MCF 10A (cell line): ENCODE measurements at regions not wholly inside any gene's neighbourhood (a gene's known extent, or its start where the extent isn't known, plus 50 kb on each side); places are given as distances from the start of the nearest gene placed in this dataset.
A peak's percentile ranks its signal among the peaks of the same experiment; 100 is the strongest.

Experiments
- BruUV-seq: library from RNA; stranded (reverse); fragments of 400-500 nt; replicated peaks from 2 replicates; lab custom pipeline; 2021; lab: Mats Ljungman, UMichigan
- CTCF ChIA-PET: fragments of 300-600 bp; sonication (Branson Sonifier 250); formaldehyde crosslinking; extraction: SDS; loops from one replicate; lab custom pipeline; 2021; ENCODE audit warnings: antibody characterized with exemption, inconsistent platforms; lab: Yijun Ruan, JAX
- POLR2A ChIA-PET: fragments of 300-600, 350-650 bp; sonication (Branson Sonifier 250); formaldehyde crosslinking; extraction: SDS; loops from one replicate; lab custom pipeline; 2020; ENCODE audit warnings: antibody characterized with exemption, inconsistent platforms; lab: Yijun Ruan, JAX
- DNase-seq: peaks from one replicate; pipeline ENCODE4 v3.0.0-alpha.2; 2018; ENCODE audit not compliant: unreplicated experiment
- H3K27ac Mint-ChIP-seq: one replicate; pipeline ENCODE4 v1.8.0; 2022; ENCODE audit warnings: mild to moderate bottlenecking, low read depth, mixed read lengths; ENCODE audit not compliant: unreplicated experiment
- H3K27me3 Mint-ChIP-seq: one replicate; pipeline ENCODE4 v1.8.0; 2022; ENCODE audit warnings: mixed read lengths; ENCODE audit not compliant: insufficient read depth, unreplicated experiment
- H3K36me3 Mint-ChIP-seq: one replicate; pipeline ENCODE4 v1.8.0; 2022; ENCODE audit warnings: mild to moderate bottlenecking, moderate library complexity, mixed read lengths; ENCODE audit not compliant: insufficient read depth, unreplicated experiment
- H3K4me1 Mint-ChIP-seq: one replicate; pipeline ENCODE4 v1.8.0; 2022; ENCODE audit warnings: mixed read lengths; ENCODE audit not compliant: insufficient read depth, unreplicated experiment
- H3K4me3 Mint-ChIP-seq: one replicate; pipeline ENCODE4 v1.8.0; 2022; ENCODE audit warnings: mild to moderate bottlenecking, moderate library complexity, mixed read lengths; ENCODE audit not compliant: unreplicated experiment
- H3K9me3 Mint-ChIP-seq: one replicate; pipeline ENCODE4 v1.8.0; 2022; ENCODE audit warnings: mixed read lengths; ENCODE audit not compliant: unreplicated experiment
- intact Hi-C: fragments of 100-400 bp; cut with micrococcal nuclease; formaldehyde crosslinking; loops from 2 replicates; pipeline ENCODE4 v1.14.1; 2022
- TF ChIP-seq, protein P1 (sequence below): fragments of 200-600 bp; IDR thresholded peaks from one replicate; pipeline ENCODE4 v1.8.0; 2022; ENCODE audit warnings: antibody characterized with exemption, mild to moderate bottlenecking; ENCODE audit not compliant: unreplicated experiment

DNA sequence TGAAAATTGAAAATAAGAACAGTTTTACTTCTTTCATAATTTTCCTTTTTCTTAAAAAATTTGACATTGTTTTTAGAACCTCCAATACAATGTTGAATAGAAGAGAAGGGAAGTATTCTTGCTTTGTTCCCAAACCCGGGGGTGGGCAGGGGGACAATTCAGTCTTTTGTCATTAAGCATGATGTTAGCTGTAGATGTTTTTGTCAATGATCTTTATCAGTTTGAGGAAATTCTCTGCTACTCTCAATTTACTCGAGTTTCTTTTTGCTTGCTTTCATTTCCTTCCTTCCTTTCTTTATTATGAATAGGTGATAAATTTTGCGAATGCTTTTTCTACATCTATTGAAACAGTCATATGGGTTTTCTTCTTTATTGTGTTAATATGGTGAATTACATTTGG lies 183.2 kb upstream of the FRMD6 start:
- no peak overlapping the region for H3K27ac Mint-ChIP-seq
- POLR2A ChIA-PET, result no interaction called here
- no peak for DNase-seq
- no peaks in the 10 kb centered on the region for H3K36me3 Mint-ChIP-seq
- no TSS peak for BruUV-seq
- H3K27me3 Mint-ChIP-seq, result no peaks in the 10 kb centered on the region
- no peaks in the 10 kb centered on the region for H3K9me3 Mint-ChIP-seq
- H3K4me1 Mint-ChIP-seq, result peaks cover 3% of the 10 kb centered on the region
- TF ChIP-seq, protein P1, sequence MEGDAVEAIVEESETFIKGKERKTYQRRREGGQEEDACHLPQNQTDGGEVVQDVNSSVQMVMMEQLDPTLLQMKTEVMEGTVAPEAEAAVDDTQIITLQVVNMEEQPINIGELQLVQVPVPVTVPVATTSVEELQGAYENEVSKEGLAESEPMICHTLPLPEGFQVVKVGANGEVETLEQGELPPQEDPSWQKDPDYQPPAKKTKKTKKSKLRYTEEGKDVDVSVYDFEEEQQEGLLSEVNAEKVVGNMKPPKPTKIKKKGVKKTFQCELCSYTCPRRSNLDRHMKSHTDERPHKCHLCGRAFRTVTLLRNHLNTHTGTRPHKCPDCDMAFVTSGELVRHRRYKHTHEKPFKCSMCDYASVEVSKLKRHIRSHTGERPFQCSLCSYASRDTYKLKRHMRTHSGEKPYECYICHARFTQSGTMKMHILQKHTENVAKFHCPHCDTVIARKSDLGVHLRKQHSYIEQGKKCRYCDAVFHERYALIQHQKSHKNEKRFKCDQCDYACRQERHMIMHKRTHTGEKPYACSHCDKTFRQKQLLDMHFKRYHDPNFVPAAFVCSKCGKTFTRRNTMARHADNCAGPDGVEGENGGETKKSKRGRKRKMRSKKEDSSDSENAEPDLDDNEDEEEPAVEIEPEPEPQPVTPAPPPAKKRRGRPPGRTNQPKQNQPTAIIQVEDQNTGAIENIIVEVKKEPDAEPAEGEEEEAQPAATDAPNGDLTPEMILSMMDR, result no peak
- intact Hi-C loops, result no loop called here
- CTCF ChIA-PET, result no interaction called here
- no peak overlapping the region for H3K4me3 Mint-ChIP-seq

DNA sequence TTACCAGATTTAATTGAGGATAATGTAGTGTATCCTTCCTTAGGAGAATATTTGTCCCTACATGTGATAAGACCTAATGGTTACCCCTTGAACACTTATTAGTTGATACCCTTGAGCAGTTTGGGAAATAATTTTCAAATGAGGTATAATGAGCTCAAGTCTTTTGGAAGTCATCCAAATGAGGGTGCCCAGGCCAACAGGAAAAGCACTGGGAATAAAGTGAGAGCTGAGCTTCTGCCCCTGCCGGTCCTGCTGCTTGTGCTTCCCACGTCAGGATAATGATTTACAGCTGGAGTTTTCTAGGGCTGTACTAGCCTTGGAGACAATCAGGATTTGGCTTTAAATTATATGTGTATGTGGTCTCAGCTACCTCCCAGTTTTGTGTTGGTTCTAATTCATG lies 178.8 kb upstream of the FRMD6 start:
- Mint-ChIP-seq H3K4me3 (no peak overlapping the region), H3K9me3 (no peaks in the 10 kb centered on the region), H3K4me1 (peaks cover 18% of the 10 kb centered on the region), H3K36me3 (no peaks in the 10 kb centered on the region), H3K27me3 (no peaks in the 10 kb centered on the region), H3K27ac (no peak overlapping the region)
- DNase-seq, result no peak
- intact Hi-C loops, result no loop called here
- CTCF ChIA-PET, result interaction anchor here (0.6 to 0.8 kb wide), 3 partner anchors 49 to 1003 kb away, joined by 3 to 4 read pairs (median 4); no protein-coding TSS in a partner anchor
- TF ChIP-seq, protein P1, result no peak
- POLR2A ChIA-PET, result interaction anchor here (1.1 to 4.0 kb wide), 3 partner anchors 16 to 76 kb away, joined by 3 to 23 read pairs (median 4); no protein-coding TSS in a partner anchor
- BruUV-seq, result no TSS peak

DNA sequence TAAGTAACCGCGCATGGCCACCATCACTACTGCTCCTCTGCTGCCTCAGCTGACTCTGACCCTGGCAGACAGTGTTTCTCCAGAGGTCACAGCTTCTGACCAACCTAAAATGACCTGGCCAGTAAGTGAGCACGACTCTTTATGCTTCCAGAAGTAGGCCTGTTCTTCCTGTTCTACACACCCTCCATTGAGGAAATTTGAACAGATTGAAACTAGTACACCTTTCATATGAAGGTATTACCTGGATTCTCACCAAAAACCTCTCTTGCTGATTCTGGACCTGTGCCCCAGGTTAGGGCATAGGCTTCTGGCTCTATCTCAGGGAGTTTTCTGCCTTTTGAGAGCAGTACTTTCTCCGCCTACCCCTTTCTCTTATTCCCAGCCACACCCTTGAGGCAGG lies 178.4 kb upstream of the FRMD6 start:
- no peak overlapping the region for H3K27ac Mint-ChIP-seq
- H3K4me3 Mint-ChIP-seq, result no peak overlapping the region
- intact Hi-C loops, result no loop called here
- no peaks in the 10 kb centered on the region for H3K27me3 Mint-ChIP-seq
- CTCF ChIA-PET, result interaction anchor here (0.6 to 0.8 kb wide), 2 partner anchors 50 to 190 kb away, joined by 4 read pairs; no protein-coding TSS in a partner anchor
- TF ChIP-seq, protein P1, result no peak
- no peak for DNase-seq
- H3K36me3 Mint-ChIP-seq, result no peaks in the 10 kb centered on the region
- peaks cover 18% of the 10 kb centered on the region for H3K4me1 Mint-ChIP-seq
- H3K9me3 Mint-ChIP-seq, result no peaks in the 10 kb centered on the region
- POLR2A ChIA-PET, result interaction anchor here (0.8 to 4.0 kb wide), 4 partner anchors 16 to 77 kb away, joined by 3 to 23 read pairs (median 4); no protein-coding TSS in a partner anchor
- no TSS peak for BruUV-seq

DNA sequence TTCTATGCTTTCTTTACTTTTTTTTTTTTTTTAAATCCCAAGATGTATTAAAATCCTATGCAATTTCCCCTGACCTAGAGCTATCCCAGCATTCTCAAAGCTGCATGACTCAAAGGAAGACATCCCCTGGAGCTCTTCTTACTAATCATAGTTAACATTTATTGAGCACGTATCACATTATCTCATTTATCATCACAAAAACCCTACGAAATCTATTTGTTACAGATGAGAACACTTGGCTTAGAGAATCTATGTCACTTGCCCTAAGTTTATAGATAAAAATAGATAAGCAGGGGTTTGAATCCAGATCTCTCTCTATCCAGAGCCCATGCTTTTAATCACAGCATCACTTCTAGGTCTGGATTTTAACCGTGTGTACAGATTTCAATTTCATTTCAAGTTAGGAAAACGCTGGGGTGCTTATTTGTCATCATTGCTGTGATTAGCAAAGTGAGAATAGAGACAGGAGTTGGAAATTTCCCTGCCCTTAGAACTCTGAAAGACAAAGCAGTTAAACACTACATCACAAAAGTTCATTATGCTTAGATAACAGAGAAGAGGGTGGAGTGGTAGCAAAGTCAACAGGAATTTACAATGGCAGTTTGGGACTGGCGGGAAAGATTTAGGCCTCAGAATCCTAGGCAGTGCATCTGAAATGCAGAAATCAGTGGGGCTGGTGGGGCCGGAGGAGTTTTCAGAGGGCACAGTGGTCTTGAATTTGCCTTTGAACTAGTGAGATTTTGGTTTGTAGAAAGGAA lies 177.7 kb upstream of the FRMD6 start:
- ChIA-PET POLR2A (interaction anchor here (0.8 to 4.0 kb wide), 4 partner anchors 15 to 77 kb away, joined by 3 to 23 read pairs (median 4); no protein-coding TSS in a partner anchor), CTCF (interaction anchor here (0.7 to 1.4 kb wide), 2 partner anchors 25 to 303 kb away, joined by 4 to 6 read pairs; no protein-coding TSS in a partner anchor)
- H3K27me3 Mint-ChIP-seq, result no peaks in the 10 kb centered on the region
- H3K27ac Mint-ChIP-seq, result no peak overlapping the region
- DNase-seq, result peak; percentile 24
- no peak overlapping the region for H3K4me3 Mint-ChIP-seq
- intact Hi-C loops, result no loop called here
- peaks cover 18% of the 10 kb centered on the region for H3K4me1 Mint-ChIP-seq
- H3K36me3 Mint-ChIP-seq, result no peaks in the 10 kb centered on the region
- H3K9me3 Mint-ChIP-seq, result no peaks in the 10 kb centered on the region
- BruUV-seq, result no TSS peak
- TF ChIP-seq, protein P1, result no peak
